Thoracic aorta (tissue), 2 donors: ENCODE measurements at regions not wholly inside any gene's neighbourhood (a gene's known extent, or its start where the extent isn't known, plus 50 kb on each side); places are given as distances from the start of the nearest gene placed in this dataset.

Experiments
- ATAC-seq: fragments of 150-250 bp; one replicate; pipeline ENCODE4 v1.8.0; 2017; ENCODE audit warnings: low read depth; ENCODE audit not compliant: insufficient number of reproducible peaks, low FRiP score
- DNase-seq: peaks from one replicate; pipeline ENCODE4 v3.0.0-alpha.2; 2020; ENCODE audit warnings: low spot score
- H3K27ac ChIP-seq, 2 donors: fragments of 200-600 bp; sonication (generic); 1 replicate in 1 of 2; 2 replicates in 1 of 2; pipeline ENCODE4 v1.5.1; 2016; ENCODE audit warnings: mild to moderate bottlenecking in 2 of 2, moderate library complexity in 2 of 2
- H3K27me3 ChIP-seq: fragments of 200-600 bp; sonication (generic); replicated peaks from 2 replicates; pipeline ENCODE4 v1.6.0; 2016; ENCODE audit warnings: mild to moderate bottlenecking; ENCODE audit not compliant: insufficient read depth
- H3K36me3 ChIP-seq: fragments of 200-600 bp; sonication (generic); one replicate; pipeline ENCODE4 v1.5.1; 2016
- H3K4me1 ChIP-seq, 2 donors: fragments of 200-600 bp; sonication (generic); 1 replicate in 1 of 2; 2 replicates in 1 of 2; pipeline versions ENCODE4 v1.5.1 to v1.6.0; 2016; ENCODE audit warnings: low read depth in 2 of 2, mild to moderate bottlenecking in 1 of 2; ENCODE audit not compliant: control insufficient read depth in 1 of 2
- H3K4me3 ChIP-seq: fragments of 200-600 bp; sonication (generic); 2 replicates; pipeline ENCODE4 v1.5.1; 2016; ENCODE audit warnings: mild to moderate bottlenecking
- H3K9me3 ChIP-seq: fragments of 200-600 bp; sonication (generic); 2 replicates; pipeline ENCODE4 v1.5.1; 2016
- TF ChIP-seq, protein P1 (sequence below): fragments of 200-600 bp; sonication (generic); IDR thresholded peaks from one replicate; pipeline ENCODE4 v1.5.1; 2019; ENCODE audit warnings: antibody characterized with exemption

DNA sequence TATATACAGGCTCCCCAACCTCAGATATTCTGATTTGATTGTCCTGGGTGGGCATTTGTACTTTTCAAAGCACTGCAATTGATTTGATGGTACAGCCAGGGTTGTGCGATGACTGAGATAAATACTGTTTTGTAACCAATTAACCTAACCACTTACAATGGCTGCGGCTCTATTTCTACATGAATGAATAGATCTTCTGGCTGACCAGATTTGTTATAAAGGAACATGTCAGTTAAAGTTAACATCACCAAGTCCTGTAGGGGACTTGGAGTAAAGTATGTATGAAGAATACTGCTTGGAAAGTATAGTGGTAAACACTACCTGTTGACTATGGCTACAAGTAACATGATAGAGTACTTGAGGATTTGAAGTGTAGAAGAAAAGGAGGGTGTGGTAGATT lies 369.2 kb upstream of the JAG1 start:
- ATAC-seq = no peak
- no peak for DNase-seq
- H3K9me3 ChIP-seq = no peaks in the 10 kb centered on the region
- no peaks in the 10 kb centered on the region for H3K27me3 ChIP-seq
- no peak overlapping the region for H3K4me3 ChIP-seq
- no peak overlapping the region for H3K27ac ChIP-seq
- H3K4me1 ChIP-seq = no peaks in the 10 kb centered on the region
- TF ChIP-seq, protein P1, sequence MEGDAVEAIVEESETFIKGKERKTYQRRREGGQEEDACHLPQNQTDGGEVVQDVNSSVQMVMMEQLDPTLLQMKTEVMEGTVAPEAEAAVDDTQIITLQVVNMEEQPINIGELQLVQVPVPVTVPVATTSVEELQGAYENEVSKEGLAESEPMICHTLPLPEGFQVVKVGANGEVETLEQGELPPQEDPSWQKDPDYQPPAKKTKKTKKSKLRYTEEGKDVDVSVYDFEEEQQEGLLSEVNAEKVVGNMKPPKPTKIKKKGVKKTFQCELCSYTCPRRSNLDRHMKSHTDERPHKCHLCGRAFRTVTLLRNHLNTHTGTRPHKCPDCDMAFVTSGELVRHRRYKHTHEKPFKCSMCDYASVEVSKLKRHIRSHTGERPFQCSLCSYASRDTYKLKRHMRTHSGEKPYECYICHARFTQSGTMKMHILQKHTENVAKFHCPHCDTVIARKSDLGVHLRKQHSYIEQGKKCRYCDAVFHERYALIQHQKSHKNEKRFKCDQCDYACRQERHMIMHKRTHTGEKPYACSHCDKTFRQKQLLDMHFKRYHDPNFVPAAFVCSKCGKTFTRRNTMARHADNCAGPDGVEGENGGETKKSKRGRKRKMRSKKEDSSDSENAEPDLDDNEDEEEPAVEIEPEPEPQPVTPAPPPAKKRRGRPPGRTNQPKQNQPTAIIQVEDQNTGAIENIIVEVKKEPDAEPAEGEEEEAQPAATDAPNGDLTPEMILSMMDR = no peak
- no peaks in the 10 kb centered on the region for H3K36me3 ChIP-seq

DNA sequence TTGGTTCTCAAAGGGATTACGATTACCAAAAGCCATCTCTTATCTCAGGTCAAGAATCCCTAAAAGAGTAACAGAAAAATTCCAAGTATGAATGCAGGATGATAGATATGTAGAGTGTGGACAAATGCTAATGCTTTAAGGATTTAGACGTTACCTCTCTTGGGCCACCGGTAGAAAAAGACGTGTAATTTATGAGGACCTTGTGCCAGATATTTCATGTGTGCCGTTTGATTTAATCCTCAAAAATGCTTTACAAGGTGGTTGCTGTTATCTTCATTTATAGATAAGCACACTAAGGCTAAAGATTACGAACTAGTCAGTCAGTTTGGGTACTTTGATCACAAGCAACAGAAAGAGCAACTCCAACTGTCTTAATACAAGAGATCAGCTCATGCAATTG lies 370.8 kb upstream of the JAG1 start:
- no peaks in the 10 kb centered on the region for H3K4me1 ChIP-seq

DNA sequence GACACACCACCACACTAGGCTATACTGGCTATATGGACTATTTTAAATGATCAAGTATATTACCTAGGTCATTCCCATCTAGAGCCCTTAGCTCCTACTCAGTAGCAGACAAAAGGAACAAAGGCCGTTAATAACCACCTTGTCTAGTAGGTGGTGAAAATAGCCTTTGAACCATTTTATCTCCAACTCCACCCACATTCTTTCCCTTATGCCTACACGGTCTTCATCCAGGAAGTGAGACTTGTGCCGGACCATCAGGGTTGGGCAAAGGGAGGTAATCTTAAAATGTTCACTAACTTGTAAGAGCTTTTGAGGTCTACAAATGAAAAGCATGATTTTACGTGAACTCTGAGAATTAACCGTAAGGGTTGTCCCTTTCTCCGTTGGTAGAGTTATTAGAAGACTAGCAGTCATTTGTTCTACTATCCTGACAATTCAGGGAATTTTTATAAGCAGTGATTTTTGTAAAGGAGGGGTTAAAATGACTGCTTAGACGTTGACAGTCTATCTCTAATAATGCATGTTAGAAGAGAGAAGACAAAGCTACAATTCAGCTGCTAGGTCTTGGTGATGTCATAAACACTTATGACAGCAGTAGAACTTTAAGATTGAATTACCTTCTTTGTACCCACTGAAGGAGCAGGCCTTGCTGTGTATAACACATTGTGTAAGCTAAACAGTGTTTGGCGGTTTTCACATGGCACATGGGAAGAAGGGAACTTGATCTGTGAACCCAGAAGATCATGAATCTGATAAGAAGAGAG lies 371.8 kb upstream of the JAG1 start:
- no peak for DNase-seq
- no peak for ATAC-seq
- no peaks in the 10 kb centered on the region for H3K27me3 ChIP-seq
- H3K36me3 ChIP-seq = no peaks in the 10 kb centered on the region
- no peak overlapping the region for H3K4me3 ChIP-seq
- no peak overlapping the region for H3K27ac ChIP-seq
- peaks cover 0 to under 1% of the 10 kb centered on the region in 2 donors for H3K4me1 ChIP-seq
- H3K9me3 ChIP-seq = no peaks in the 10 kb centered on the region
- TF ChIP-seq, protein P1 = no peak

More for the DNA sequence above, 370.8 kb upstream of the JAG1 start:
- TF ChIP-seq, protein P1 = no peak
- DNase-seq = no peak
- no peak for ATAC-seq
- no peak overlapping the region for H3K4me3 ChIP-seq
- H3K9me3 ChIP-seq = no peaks in the 10 kb centered on the region
- H3K27me3 ChIP-seq = no peaks in the 10 kb centered on the region
- H3K36me3 ChIP-seq = no peaks in the 10 kb centered on the region
- H3K27ac ChIP-seq = no peak overlapping the region

DNA sequence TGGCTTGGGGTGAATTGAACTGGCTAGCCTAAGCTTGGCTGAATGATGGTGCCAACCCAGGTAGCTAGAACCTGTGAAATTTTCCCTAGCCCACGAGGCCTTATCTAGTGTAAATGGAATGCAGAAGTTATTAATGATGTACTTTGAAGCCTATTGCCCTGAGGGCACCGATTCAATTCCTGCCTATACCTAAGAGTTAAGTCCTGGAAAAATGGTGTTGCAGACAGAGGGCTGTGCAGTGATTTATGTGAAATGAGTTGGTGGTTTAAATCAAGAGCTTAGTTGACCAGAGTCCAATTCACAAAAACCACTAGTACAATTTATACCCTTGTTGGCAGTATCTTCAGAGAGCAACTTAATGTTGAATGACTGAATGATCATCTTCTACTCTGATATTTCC lies 373.8 kb upstream of the JAG1 start:
- Histone ChIP-seq H3K4me1 (peaks cover 0 to 7% of the 10 kb centered on the region in 2 donors), H3K4me3 (no peak overlapping the region), H3K27ac (no peak overlapping the region), H3K36me3 (no peaks in the 10 kb centered on the region), H3K9me3 (no peaks in the 10 kb centered on the region), H3K27me3 (no peaks in the 10 kb centered on the region)
- TF ChIP-seq, protein P1 = no peak
- no peak for ATAC-seq
- DNase-seq = no peak

DNA sequence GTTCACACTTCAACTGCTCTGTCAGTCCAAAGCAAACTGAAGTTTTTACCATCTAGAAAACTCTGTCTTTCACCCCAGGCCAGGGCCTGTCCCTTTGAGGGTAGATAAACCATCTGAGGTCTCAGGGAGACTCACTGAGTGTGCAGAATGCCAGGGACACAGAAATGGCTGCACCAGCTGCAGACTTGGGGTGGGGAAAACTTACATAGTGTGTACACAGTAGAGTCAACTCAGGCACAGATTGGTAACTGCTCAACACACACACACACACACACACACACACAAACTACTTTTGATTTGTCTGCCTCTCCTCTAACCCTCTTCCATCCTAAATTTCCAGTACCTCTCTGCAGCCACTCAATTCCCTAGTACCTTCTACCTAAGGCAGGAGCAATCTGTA lies 374.9 kb upstream of the JAG1 start:
- DNase-seq (no peak), ATAC-seq (no peak)
- Histone ChIP-seq H3K27ac (no peak overlapping the region), H3K36me3 (no peaks in the 10 kb centered on the region), H3K4me1 (peaks cover 0 to 7% of the 10 kb centered on the region in 2 donors), H3K9me3 (no peaks in the 10 kb centered on the region), H3K27me3 (no peaks in the 10 kb centered on the region), H3K4me3 (no peak overlapping the region)
- TF ChIP-seq, protein P1 = no peak
